Fibroblast of pulmonary artery (primary cell): ENCODE measurements at regions not wholly inside any gene's neighbourhood (a gene's known extent, or its start where the extent isn't known, plus 50 kb on each side); places are given as distances from the start of the nearest gene placed in this dataset.
"Not testable (repeated sequence)": the region's sequence is repeated elsewhere in the genome, so short reads cannot be mapped to it uniquely, and the experiment has no call there.

Experiments
- DNase-seq: peaks from one replicate; pipeline ENCODE4 v3.0.0-alpha.2; 2010; ENCODE audit warnings: low read depth
- H3K4me3 ChIP-seq: replicated peaks from 2 replicates; pipeline ENCODE4 v1.5.1; 2011; ENCODE audit warnings: low read depth, mild to moderate bottlenecking, control low read depth, low read length, moderate library complexity
- TF ChIP-seq, protein P1 (sequence below): IDR thresholded peaks from 2 replicates; pipeline ENCODE4 v1.5.1; 2011; ENCODE audit warnings: mild to moderate bottlenecking, control low read depth, low read length, inconsistent platforms; ENCODE audit errors: missing control alignments

GRCh38 chr7:25059576-25059975 lies 65.5 kb downstream of the CYCS start:
- no peak overlapping the region for H3K4me3 ChIP-seq
- DNase-seq = no peak
- TF ChIP-seq, protein P1, sequence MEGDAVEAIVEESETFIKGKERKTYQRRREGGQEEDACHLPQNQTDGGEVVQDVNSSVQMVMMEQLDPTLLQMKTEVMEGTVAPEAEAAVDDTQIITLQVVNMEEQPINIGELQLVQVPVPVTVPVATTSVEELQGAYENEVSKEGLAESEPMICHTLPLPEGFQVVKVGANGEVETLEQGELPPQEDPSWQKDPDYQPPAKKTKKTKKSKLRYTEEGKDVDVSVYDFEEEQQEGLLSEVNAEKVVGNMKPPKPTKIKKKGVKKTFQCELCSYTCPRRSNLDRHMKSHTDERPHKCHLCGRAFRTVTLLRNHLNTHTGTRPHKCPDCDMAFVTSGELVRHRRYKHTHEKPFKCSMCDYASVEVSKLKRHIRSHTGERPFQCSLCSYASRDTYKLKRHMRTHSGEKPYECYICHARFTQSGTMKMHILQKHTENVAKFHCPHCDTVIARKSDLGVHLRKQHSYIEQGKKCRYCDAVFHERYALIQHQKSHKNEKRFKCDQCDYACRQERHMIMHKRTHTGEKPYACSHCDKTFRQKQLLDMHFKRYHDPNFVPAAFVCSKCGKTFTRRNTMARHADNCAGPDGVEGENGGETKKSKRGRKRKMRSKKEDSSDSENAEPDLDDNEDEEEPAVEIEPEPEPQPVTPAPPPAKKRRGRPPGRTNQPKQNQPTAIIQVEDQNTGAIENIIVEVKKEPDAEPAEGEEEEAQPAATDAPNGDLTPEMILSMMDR = no peak

DNA sequence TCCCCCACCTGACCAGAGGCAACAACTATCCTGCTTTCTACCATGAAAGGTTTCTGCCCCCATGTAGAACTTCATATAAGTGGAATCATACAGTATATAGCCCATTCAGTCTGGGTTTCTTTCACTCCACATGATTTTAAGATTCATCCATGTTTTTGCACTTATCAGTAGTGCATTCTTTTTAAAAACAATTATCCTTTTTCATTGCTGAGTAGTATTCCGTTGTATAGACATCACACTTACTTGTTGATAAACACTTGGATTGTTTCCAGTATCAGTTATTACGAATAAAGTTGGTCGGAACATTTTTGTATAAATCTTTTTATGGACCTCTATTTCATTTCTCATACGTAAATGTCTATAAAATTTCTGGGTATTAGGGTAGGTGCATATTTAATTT lies 68.7 kb downstream of the CYCS start:
- DNase-seq = no peak
- no peak overlapping the region for H3K4me3 ChIP-seq
- TF ChIP-seq, protein P1 = no peak

DNA sequence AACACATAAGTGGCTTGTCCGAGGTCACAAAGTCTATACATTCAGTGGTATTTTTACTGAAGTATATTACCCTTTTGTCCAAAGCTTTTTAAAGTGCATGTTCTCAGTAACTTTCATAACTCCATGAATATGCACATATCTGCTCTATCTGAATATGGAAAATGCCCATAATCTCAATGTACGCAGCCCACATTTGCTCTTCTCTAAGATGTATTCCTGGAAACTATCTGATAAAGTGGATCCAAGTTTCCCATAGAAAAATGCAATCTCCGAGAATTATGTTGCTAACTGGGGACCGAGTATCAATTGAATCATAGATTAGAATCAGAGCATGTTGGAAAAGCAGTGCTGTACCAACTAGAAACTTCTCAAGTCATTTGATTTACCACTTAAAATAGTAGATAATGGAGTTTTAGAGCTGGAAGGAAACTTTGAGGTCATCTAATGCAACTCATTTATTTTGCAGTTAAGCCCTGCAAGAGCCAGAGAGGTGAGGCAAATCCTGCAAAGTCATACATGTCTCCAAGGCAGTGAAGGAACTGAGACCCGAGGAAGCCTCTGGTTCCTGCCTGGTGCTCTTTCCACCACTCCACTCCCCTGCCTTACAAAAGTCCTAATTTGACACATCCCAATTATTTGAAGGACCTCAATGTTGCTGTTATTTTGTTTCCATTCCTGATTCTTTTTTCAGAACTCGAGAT lies 69.4 kb downstream of the CYCS start:
- DNase-seq = no peak
- TF ChIP-seq, protein P1 = no peak

GRCh38 chr7:25054819-25055519 lies 70.1 kb downstream of the CYCS start:
- no peak overlapping the region for H3K4me3 ChIP-seq
- TF ChIP-seq, protein P1 = no peak
- DNase-seq = no peak

More for the DNA sequence above, 69.4 kb downstream of the CYCS start:
- no peak overlapping the region for H3K4me3 ChIP-seq

DNA sequence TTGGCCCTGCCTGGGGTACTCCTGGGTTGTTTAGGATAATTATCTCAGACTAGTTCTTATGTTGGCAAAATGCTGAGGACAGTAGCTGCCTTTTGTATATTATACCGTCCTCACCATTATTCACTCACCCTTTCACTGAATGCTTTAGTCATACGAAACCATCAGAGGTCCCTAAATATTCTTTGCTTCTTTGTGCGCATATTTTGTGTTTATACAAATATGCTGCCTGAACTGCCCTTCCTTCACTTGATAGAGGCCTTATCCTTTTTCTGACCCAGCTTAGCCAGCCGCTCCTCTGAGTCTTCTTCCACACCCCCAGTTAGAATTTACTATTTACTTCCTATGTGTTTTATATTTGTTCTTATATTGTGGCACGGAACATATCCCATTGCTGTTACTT lies 70.2 kb upstream of the OSBPL3 start:
- TF ChIP-seq, protein P1 = no peak
- H3K4me3 ChIP-seq = no peak overlapping the region
- no peak for DNase-seq

DNA sequence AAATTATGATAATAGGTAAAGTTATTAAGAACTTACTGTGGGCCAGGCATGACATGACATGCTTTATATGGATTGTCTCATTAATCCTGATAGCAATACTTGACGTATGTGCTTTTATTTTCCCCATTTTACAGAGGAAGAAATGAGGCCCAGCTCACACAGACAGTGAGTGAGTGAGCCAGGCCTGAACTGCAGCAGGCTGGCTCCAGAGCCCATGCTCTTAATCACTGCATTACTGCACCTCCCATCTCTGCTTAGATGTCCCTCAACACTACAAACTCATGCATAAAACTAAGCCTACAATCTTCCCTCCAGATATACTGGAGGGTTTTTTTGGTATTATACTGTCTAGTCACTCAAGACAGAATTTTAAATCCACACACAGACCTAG lies 68.5 kb upstream of the OSBPL3 start:
- TF ChIP-seq, protein P1 = no peak
- no peak for DNase-seq
- no peak overlapping the region for H3K4me3 ChIP-seq

- not testable (repeated sequence) for H3K4me3 ChIP-seq, DNase-seq
These were observed 67.8 kb upstream of the OSBPL3 start for GRCh38 chr7:25047571-25048443.
